Ishikawa (cell line): ENCODE measurements at regions not wholly inside any gene's neighbourhood (a gene's known extent, or its start where the extent isn't known, plus 50 kb on each side); places are given as distances from the start of the nearest gene placed in this dataset.

ENCODE experiments used
- CEBPB ChIP-seq: IDR thresholded peaks from 2 replicates; pipeline ENCODE4 v1.6.1; 2012
- CREB1 ChIP-seq: IDR thresholded peaks from 2 replicates; pipeline ENCODE4 v1.6.1; 2012; ENCODE audit warnings: low read depth
- EGR1 ChIP-seq: IDR thresholded peaks from 2 replicates; pipeline ENCODE4 v1.6.1; 2012
- EP300 ChIP-seq: IDR thresholded peaks from 2 replicates; pipeline ENCODE4 v1.6.1; 2012; ENCODE audit warnings: borderline replicate concordance
- FOXM1 ChIP-seq: IDR thresholded peaks from 2 replicates; pipeline ENCODE4 v1.6.1; 2012; ENCODE audit warnings: low read depth, borderline replicate concordance
- MAX ChIP-seq: IDR thresholded peaks from 2 replicates; pipeline ENCODE4 v1.6.1; 2012
- NFIC ChIP-seq: IDR thresholded peaks from 2 replicates; pipeline ENCODE4 v1.6.1; 2012
- RAD21 ChIP-seq: IDR thresholded peaks from 2 replicates; pipeline ENCODE4 v1.6.1; 2012; ENCODE audit warnings: low read depth
- REST ChIP-seq: IDR thresholded peaks from 2 replicates; pipeline ENCODE4 v1.6.1; 2012; ENCODE audit warnings: low read depth, mild to moderate bottlenecking
- TAF1 ChIP-seq: IDR thresholded peaks from 2 replicates; pipeline ENCODE4 v1.6.1; 2012; ENCODE audit warnings: low read depth, mild to moderate bottlenecking
- TCF12 ChIP-seq: IDR thresholded peaks from 2 replicates; pipeline ENCODE4 v1.6.1; 2012; ENCODE audit warnings: low read depth
- TEAD4 ChIP-seq: IDR thresholded peaks from 2 replicates; pipeline ENCODE4 v1.6.1; 2012
- USF1 ChIP-seq: IDR thresholded peaks from 2 replicates; pipeline ENCODE4 v1.6.1; 2012
- YY1 ChIP-seq: IDR thresholded peaks from 2 replicates; pipeline ENCODE4 v1.6.1; 2012; ENCODE audit warnings: low read depth
- ZBTB7A ChIP-seq: IDR thresholded peaks from 2 replicates; pipeline ENCODE4 v1.6.1; 2012; ENCODE audit warnings: low read depth

GRCh38 chr4:159410076-159410777 is 307.3 kb downstream of the RAPGEF2 start:
- no peak for TF ChIP-seq TAF1
- TF ChIP-seq EGR1: no peak
- no peak for TF ChIP-seq YY1
- TF ChIP-seq USF1: no peak
- no peak for TF ChIP-seq TEAD4
- no peak for TF ChIP-seq FOXM1
- TF ChIP-seq NFIC: no peak
- TF ChIP-seq RAD21: no peak
- TF ChIP-seq CREB1: no peak
- no peak for TF ChIP-seq ZBTB7A
- no peak for TF ChIP-seq TCF12
- TF ChIP-seq EP300: no peak
- TF ChIP-seq MAX: no peak
- no peak for TF ChIP-seq CEBPB
- TF ChIP-seq REST: no peak

GRCh38 chr4:159410891-159411290 is 308.0 kb downstream of the RAPGEF2 start:
- TF ChIP-seq TAF1 (no peak), RAD21 (no peak), NFIC (no peak)

- TF ChIP-seq TAF1: no peak
- TF ChIP-seq CREB1: no peak
- TF ChIP-seq REST: no peak
- no peak for TF ChIP-seq EGR1
- TF ChIP-seq USF1: no peak
- no peak for TF ChIP-seq FOXM1
- TF ChIP-seq MAX: no peak
- no peak for TF ChIP-seq ZBTB7A
- no peak for TF ChIP-seq YY1
- no peak for TF ChIP-seq NFIC
- TF ChIP-seq TEAD4: no peak
- TF ChIP-seq RAD21: no peak
- TF ChIP-seq CEBPB: no peak
- no peak for TF ChIP-seq EP300
- no peak for TF ChIP-seq TCF12
Observed at GRCh38 chr4:159413306-159413943, 310.5 kb downstream of the RAPGEF2 start.

- TF ChIP-seq TCF12: no peak
- no peak for TF ChIP-seq CEBPB
- TF ChIP-seq ZBTB7A: no peak
- no peak for TF ChIP-seq FOXM1
- TF ChIP-seq EGR1: no peak
- TF ChIP-seq MAX: no peak
- TF ChIP-seq YY1: no peak
Observed at GRCh38 chr4:159414305-159414704, 311.4 kb downstream of the RAPGEF2 start.

- TF ChIP-seq MAX (no peak), REST (no peak), RAD21 (no peak), CREB1 (no peak), TCF12 (no peak), YY1 (no peak), CEBPB (no peak), ZBTB7A (no peak), EP300 (no peak), TEAD4 (no peak), FOXM1 (no peak), EGR1 (no peak), TAF1 (no peak), NFIC (no peak), USF1 (no peak)
Observed at GRCh38 chr4:159416073-159416472, 313.2 kb downstream of the RAPGEF2 start.
